PC-3 (cell line): ENCODE measurements at regions not wholly inside any gene's neighbourhood (a gene's known extent, or its start where the extent isn't known, plus 50 kb on each side); places are given as distances from the start of the nearest gene placed in this dataset.
"Not testable (repeated sequence)": the region's sequence is repeated elsewhere in the genome, so short reads cannot be mapped to it uniquely, and the experiment has no call there.

ENCODE experiments used
- ATAC-seq: fragments of 200-7000 bp; cut with Tn5 transposase; 2 replicates; pipeline ENCODE4 v1.9.1; 2020; ENCODE audit warnings: mild to moderate bottlenecking, moderate library complexity
- BruUV-seq: library from RNA; stranded (reverse); fragments of 400-500 nt; replicated peaks from 2 replicates; lab custom pipeline; 2021; lab: Mats Ljungman, UMichigan
- CTCF ChIA-PET: fragments of 300-600 bp; sonication (Branson Sonifier 250); formaldehyde crosslinking; loops from one replicate; lab custom pipeline; 2022; ENCODE audit warnings: antibody characterized with exemption; lab: Charles Lee
- POLR2A ChIA-PET: fragments of 300-600 bp; sonication (Branson Sonifier 250); formaldehyde crosslinking; loops from one replicate; lab custom pipeline; 2022; ENCODE audit warnings: antibody characterized with exemption; ENCODE audit not compliant: unreplicated experiment; lab: Charles Lee
- DNase-seq: peaks from one replicate; pipeline ENCODE4 v3.0.0-alpha.2; 2015
- H2AFZ ChIP-seq: fragments of 300-600 bp; sonication (generic); 2 replicates; pipeline ENCODE4 v1.6.0; 2016; ENCODE audit warnings: antibody characterized with exemption, low read length
- H3F3A ChIP-seq: fragments of 300-600 bp; sonication (generic); one replicate; pipeline ENCODE4 v1.6.0; 2017; ENCODE audit warnings: antibody characterized with exemption, low read length, control low read depth, mild to moderate bottlenecking; ENCODE audit not compliant: unreplicated experiment
- H3K27ac ChIP-seq: fragments of 300-600 bp; sonication (generic); 2 replicates; pipeline ENCODE4 v1.5.1; 2016; ENCODE audit warnings: mild to moderate bottlenecking, low read length
- H3K27me3 ChIP-seq: fragments of 300-600 bp; sonication (generic); 2 replicates; pipeline ENCODE4 v1.6.1; 2016; ENCODE audit warnings: low read length, mixed read lengths
- H3K36me3 ChIP-seq: fragments of 300-600 bp; sonication (generic); 2 replicates; pipeline ENCODE4 v1.6.1; 2016; ENCODE audit warnings: low read depth, mixed run types, low read length, mixed read lengths
- H3K4me1 ChIP-seq: fragments of 300-600 bp; sonication (generic); 2 replicates; pipeline ENCODE4 v1.5.1; 2016; ENCODE audit warnings: low read length; ENCODE audit not compliant: insufficient read depth
- H3K4me2 ChIP-seq: fragments of 300-600 bp; sonication (generic); 2 replicates; pipeline ENCODE4 v1.6.0; 2016; ENCODE audit warnings: low read length
- H3K4me3 ChIP-seq: fragments of 300-600 bp; sonication (generic); 2 replicates; pipeline ENCODE4 v1.5.1; 2016; ENCODE audit warnings: mild to moderate bottlenecking, low read length, mixed read lengths
- H3K79me2 ChIP-seq: fragments of 300-600 bp; sonication (generic); 2 replicates; pipeline ENCODE4 v1.6.1; 2017; ENCODE audit warnings: low read length, mixed read lengths
- H3K9ac ChIP-seq: fragments of 300-600 bp; sonication (generic); 2 replicates; pipeline ENCODE4 v1.6.0; 2016; ENCODE audit warnings: mild to moderate bottlenecking, low read length
- H3K9me2 ChIP-seq: fragments of 300-600 bp; sonication (generic); replicated peaks from 2 replicates; pipeline ENCODE4 v1.6.1; 2016; ENCODE audit warnings: mixed run types, low read length, mixed read lengths
- H3K9me3 ChIP-seq: fragments of 300-600 bp; sonication (generic); 2 replicates; pipeline ENCODE4 v1.6.1; 2016; ENCODE audit warnings: low read length, mixed read lengths
- H4K20me1 ChIP-seq: fragments of 300-600 bp; sonication (generic); 2 replicates; pipeline ENCODE4 v1.6.1; 2016; ENCODE audit warnings: low read length, mixed read lengths
- EZH2 ChIP-seq: fragments of 300-600 bp; sonication (generic); IDR thresholded peaks from one replicate; pipeline ENCODE4 v1.6.1; 2017; ENCODE audit warnings: antibody characterized with exemption, mild to moderate bottlenecking, low read length; ENCODE audit not compliant: unreplicated experiment
- EZH2phosphoT487 ChIP-seq: fragments of 300-600 bp; sonication (generic); IDR thresholded peaks from 2 replicates; pipeline ENCODE4 v1.6.1; 2018; ENCODE audit warnings: mild to moderate bottlenecking, antibody characterized with exemption, low read length, borderline replicate concordance
- intact Hi-C: fragments of 100-400 bp; cut with micrococcal nuclease; formaldehyde crosslinking; loops from 2 replicates; pipeline ENCODE4 v1.9.0; 2023
- TF ChIP-seq, protein P1 (sequence below): fragments of 300-600 bp; sonication (generic); conservative IDR thresholded peaks from 2 replicates; pipeline ENCODE4 v1.5.1; 2017; ENCODE audit warnings: antibody characterized with exemption, low read depth, mild to moderate bottlenecking, low read length

DNA sequence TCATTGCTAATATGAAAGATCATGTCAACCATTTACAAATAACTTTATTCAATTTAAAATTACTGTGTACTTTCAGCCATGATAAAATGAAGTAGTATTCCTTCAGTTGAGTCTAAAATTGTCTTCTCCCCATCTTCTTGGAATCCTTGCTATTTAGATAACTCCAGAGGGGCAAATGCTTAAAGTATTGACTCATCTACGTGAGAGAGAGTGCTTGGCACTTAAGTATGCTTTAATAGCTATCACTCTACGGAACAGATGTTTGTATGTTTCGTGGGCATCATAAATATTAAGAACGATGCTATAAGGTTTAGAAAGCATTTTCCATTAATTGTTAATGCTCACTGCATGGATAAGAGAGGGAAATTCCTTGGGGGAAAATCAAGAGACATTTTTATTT lies 69.3 kb upstream of the MED13 start:
- no peak overlapping the region for H3K9ac ChIP-seq
- H3K4me2 ChIP-seq, result no peak overlapping the region
- H4K20me1 ChIP-seq, result no peaks in the 10 kb centered on the region
- BruUV-seq, result no TSS peak
- DNase-seq (no peak), ATAC-seq (no peak)
- H3K79me2 ChIP-seq, result no peaks in the 10 kb centered on the region
- H3K36me3 ChIP-seq, result no peaks in the 10 kb centered on the region
- no peaks in the 10 kb centered on the region for H3F3A ChIP-seq
- no peaks in the 10 kb centered on the region for H3K27me3 ChIP-seq
- H3K4me1 ChIP-seq, result no peaks in the 10 kb centered on the region
- H3K4me3 ChIP-seq, result no peak overlapping the region
- H3K9me3 ChIP-seq, result no peaks in the 10 kb centered on the region
- TF ChIP-seq, protein P1, sequence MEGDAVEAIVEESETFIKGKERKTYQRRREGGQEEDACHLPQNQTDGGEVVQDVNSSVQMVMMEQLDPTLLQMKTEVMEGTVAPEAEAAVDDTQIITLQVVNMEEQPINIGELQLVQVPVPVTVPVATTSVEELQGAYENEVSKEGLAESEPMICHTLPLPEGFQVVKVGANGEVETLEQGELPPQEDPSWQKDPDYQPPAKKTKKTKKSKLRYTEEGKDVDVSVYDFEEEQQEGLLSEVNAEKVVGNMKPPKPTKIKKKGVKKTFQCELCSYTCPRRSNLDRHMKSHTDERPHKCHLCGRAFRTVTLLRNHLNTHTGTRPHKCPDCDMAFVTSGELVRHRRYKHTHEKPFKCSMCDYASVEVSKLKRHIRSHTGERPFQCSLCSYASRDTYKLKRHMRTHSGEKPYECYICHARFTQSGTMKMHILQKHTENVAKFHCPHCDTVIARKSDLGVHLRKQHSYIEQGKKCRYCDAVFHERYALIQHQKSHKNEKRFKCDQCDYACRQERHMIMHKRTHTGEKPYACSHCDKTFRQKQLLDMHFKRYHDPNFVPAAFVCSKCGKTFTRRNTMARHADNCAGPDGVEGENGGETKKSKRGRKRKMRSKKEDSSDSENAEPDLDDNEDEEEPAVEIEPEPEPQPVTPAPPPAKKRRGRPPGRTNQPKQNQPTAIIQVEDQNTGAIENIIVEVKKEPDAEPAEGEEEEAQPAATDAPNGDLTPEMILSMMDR, result no peak
- TF ChIP-seq EZH2phosphoT487, result no peak
- no peak for TF ChIP-seq EZH2
- POLR2A ChIA-PET, result no interaction called here
- no peaks in the 10 kb centered on the region for H3K9me2 ChIP-seq
- CTCF ChIA-PET, result no interaction called here
- intact Hi-C loops, result no loop called here
- no peak overlapping the region for H2AFZ ChIP-seq
- no peak overlapping the region for H3K27ac ChIP-seq

DNA sequence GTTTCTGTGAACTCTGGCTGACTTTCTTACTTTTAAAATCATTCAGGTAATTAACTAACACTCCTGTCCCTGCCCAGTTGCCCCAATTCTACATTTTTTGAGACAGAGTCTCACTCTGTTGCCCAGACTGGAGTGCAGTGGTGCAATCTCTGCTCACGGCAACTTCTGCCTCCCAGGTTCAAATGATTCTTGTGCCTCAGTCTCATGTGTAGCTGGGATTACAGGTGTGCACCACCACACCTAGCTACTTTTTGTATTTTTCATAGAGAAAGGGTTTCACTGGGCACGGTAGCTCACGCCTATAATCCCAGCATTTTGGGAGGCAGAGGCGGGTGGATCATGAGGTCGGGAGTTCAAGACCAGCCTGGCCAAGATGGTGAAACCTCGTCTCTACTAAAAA lies 66.2 kb upstream of the MED13 start:
- H3K9me2 ChIP-seq, H3K27ac ChIP-seq, H3K4me1 ChIP-seq, H3K36me3 ChIP-seq, CTCF ChIA-PET, H3K9me3 ChIP-seq, H3K79me2 ChIP-seq, DNase-seq, ATAC-seq, POLR2A ChIA-PET, H3K4me3 ChIP-seq, H2AFZ ChIP-seq, intact Hi-C loops, H3K27me3 ChIP-seq, H3K4me2 ChIP-seq, H3F3A ChIP-seq, H4K20me1 ChIP-seq, H3K9ac ChIP-seq, BruUV-seq: not testable (repeated sequence)

DNA sequence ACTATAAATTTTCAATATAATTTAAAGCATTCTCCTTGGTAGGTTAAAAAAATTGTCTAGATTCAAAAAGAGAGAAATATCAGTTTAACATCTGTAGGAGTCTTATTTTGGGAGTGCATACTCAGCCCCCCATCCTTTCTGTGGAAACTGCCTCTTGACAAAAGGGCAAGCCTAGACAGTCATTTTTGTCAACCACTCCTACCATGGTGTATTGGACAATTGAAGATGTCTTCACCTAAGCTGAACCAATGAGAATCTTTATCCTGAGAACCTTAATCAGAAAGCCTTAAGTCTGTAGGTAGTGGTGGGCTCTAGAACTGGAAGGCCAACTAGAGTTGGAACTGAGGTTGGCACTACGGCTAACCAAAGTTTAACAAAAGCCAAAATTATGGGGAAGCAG lies 65.7 kb upstream of the MED13 start:
- no TSS peak for BruUV-seq
- DNase-seq (no peak), ATAC-seq (no peak)
- Histone ChIP-seq H3K4me2 (no peak overlapping the region), H3K36me3 (no peaks in the 10 kb centered on the region), H3F3A (no peaks in the 10 kb centered on the region), H4K20me1 (no peaks in the 10 kb centered on the region), H3K27ac (no peak overlapping the region), H3K4me1 (no peaks in the 10 kb centered on the region), H3K27me3 (no peaks in the 10 kb centered on the region), H3K4me3 (no peak overlapping the region), H2AFZ (no peak overlapping the region), H3K9me2 (no peaks in the 10 kb centered on the region), H3K9me3 (no peaks in the 10 kb centered on the region), H3K79me2 (no peaks in the 10 kb centered on the region), H3K9ac (no peak overlapping the region)
- no peak for TF ChIP-seq EZH2phosphoT487
- no peak for TF ChIP-seq EZH2
- TF ChIP-seq, protein P1, result no peak
- ChIA-PET POLR2A (no interaction called here), CTCF (no interaction called here)
- intact Hi-C loops, result no loop called here
